ENCODE measurements at regions not wholly inside any gene's neighbourhood (a gene's known extent, or its start where the extent isn't known, plus 50 kb on each side); places are given as distances from the start of the nearest gene placed in this dataset.

GRCh38 chr20:6976106-6976900 is 208.8 kb downstream of the BMP2 start:
- TF ChIP-seq CTCF (IDR thresholded peaks at IDR 0.05) (no peak), EZH2 (IDR thresholded peaks at IDR 0.05; ENCODE audit: borderline replicate concordance, insufficient read depth, low read depth, low read length, poor library complexity, severe bottlenecking) (no peak)

All from B cell (primary cell).